GM23338 (cell line): ENCODE measurements at regions not wholly inside any gene's neighbourhood (a gene's known extent, or its start where the extent isn't known, plus 50 kb on each side); places are given as distances from the start of the nearest gene placed in this dataset.

Experiments
- ATAC-seq: fragments of 200-7000 bp; cut with Tn5 transposase; 3 replicates; pipeline ENCODE4 v1.9.1; 2020
- DNase-seq: peaks from one replicate; pipeline ENCODE4 v3.0.0-alpha.2; 2015; ENCODE audit warnings: low spot score
- H2AFZ ChIP-seq: fragments of 200-600 bp; sonication (generic); 2 replicates; pipeline ENCODE4 v1.8.0; 2016; ENCODE audit warnings: antibody characterized with exemption, mild to moderate bottlenecking, moderate library complexity
- H3F3A ChIP-seq: fragments of 200-600 bp; sonication (generic); replicated peaks from 2 replicates; pipeline ENCODE4 v1.8.0; 2017; ENCODE audit warnings: antibody characterized with exemption, mixed run types, low read depth
- H3K27ac ChIP-seq: fragments of 200-600 bp; sonication (generic); 2 replicates; pipeline ENCODE4 v1.6.1; 2016; ENCODE audit warnings: low read depth
- H3K27me3 ChIP-seq: fragments of 200-600 bp; sonication (generic); 2 replicates; pipeline ENCODE4 v1.8.0; 2016; ENCODE audit warnings: mild to moderate bottlenecking, mixed run types, moderate library complexity; ENCODE audit not compliant: insufficient read depth
- H3K36me3 ChIP-seq: fragments of 200-600 bp; sonication (generic); 2 replicates; pipeline ENCODE4 v1.8.0; 2016; ENCODE audit warnings: mild to moderate bottlenecking; ENCODE audit not compliant: insufficient read depth
- H3K4me1 ChIP-seq: fragments of 200-600 bp; sonication (generic); 2 replicates; pipeline ENCODE4 v1.8.0; 2016; ENCODE audit warnings: mild to moderate bottlenecking, moderate library complexity; ENCODE audit not compliant: insufficient read depth
- H3K4me2 ChIP-seq: fragments of 200-600 bp; sonication (generic); 2 replicates; pipeline ENCODE4 v1.7.1; 2017; ENCODE audit warnings: mixed run types
- H3K4me3 ChIP-seq: fragments of 200-600 bp; sonication (generic); 2 replicates; pipeline ENCODE4 v1.6.1; 2016; ENCODE audit warnings: mixed run types
- H3K79me2 ChIP-seq: fragments of 200-600 bp; sonication (generic); replicated peaks from 2 replicates; pipeline ENCODE4 v1.8.0; 2017; ENCODE audit warnings: mild to moderate bottlenecking; ENCODE audit not compliant: insufficient read depth
- H3K9me2 ChIP-seq: fragments of 200-600 bp; sonication (generic); 2 replicates; pipeline ENCODE4 v1.8.0; 2017; ENCODE audit not compliant: insufficient read depth
- H4K20me1 ChIP-seq: fragments of 200-600 bp; sonication (generic); replicated peaks from 2 replicates; pipeline ENCODE4 v1.8.0; 2017; ENCODE audit warnings: mild to moderate bottlenecking; ENCODE audit not compliant: insufficient read depth
- H3K27ac Mint-ChIP-seq: 2 replicates; pipeline ENCODE4 v1.8.0; 2020; ENCODE audit warnings: inconsistent platforms, mild to moderate bottlenecking, moderate library complexity, mixed read lengths
- H3K27me3 Mint-ChIP-seq: 3 replicates; pipeline ENCODE4 v1.8.0; 2022; ENCODE audit warnings: low read depth, mild to moderate bottlenecking, moderate library complexity, mixed read lengths, inconsistent platforms; ENCODE audit not compliant: insufficient read depth, poor library complexity
- H3K36me3 Mint-ChIP-seq: 3 replicates; pipeline ENCODE4 v1.8.0; 2021; ENCODE audit warnings: low read depth, mild to moderate bottlenecking, inconsistent platforms, moderate library complexity, mixed read lengths
- H3K4me1 Mint-ChIP-seq: 3 replicates; pipeline ENCODE4 v1.8.0; 2020; ENCODE audit warnings: mild to moderate bottlenecking, inconsistent platforms, mixed read lengths
- H3K4me3 Mint-ChIP-seq: 3 replicates; pipeline ENCODE4 v1.8.0; 2021; ENCODE audit warnings: moderate library complexity, mild to moderate bottlenecking, inconsistent platforms, mixed read lengths
- H3K9me3 Mint-ChIP-seq: 3 replicates; pipeline ENCODE4 v1.8.0; 2020; ENCODE audit warnings: moderate library complexity, mild to moderate bottlenecking, inconsistent platforms, mixed read lengths
- CREB1 ChIP-seq: fragments of 250-450 bp; sonication (Bioruptor Pico); IDR thresholded peaks from 2 replicates; pipeline ENCODE4 v1.5.0; 2020; ENCODE audit warnings: low read depth, mild to moderate bottlenecking, moderate library complexity
- CTCF ChIP-seq, 2 experiments: fragments of 200-600 bp in 1 of 2; sonication (generic) in 1 of 2; conservative IDR thresholded peaks; 2 replicates each; pipeline versions ENCODE4 v1.5.1 to v1.6.1; 2016 to 2017; ENCODE audit warnings: antibody characterized with exemption in 2 of 2, low read depth in 2 of 2, mild to moderate bottlenecking in 2 of 2, moderate library complexity in 1 of 2
- ETS1 ChIP-seq: IDR thresholded peaks from 2 replicates; pipeline ENCODE4 v1.6.1; 2016; ENCODE audit warnings: antibody characterized with exemption
- EZH2 ChIP-seq: fragments of 200-600 bp; sonication (generic); IDR thresholded peaks from one replicate; pipeline ENCODE4 v1.8.0; 2017; ENCODE audit warnings: antibody characterized with exemption, mild to moderate bottlenecking, low read depth; ENCODE audit not compliant: unreplicated experiment
- JUNB ChIP-seq: IDR thresholded peaks from one replicate; pipeline ENCODE4 v1.6.1; 2016; ENCODE audit warnings: antibody characterized with exemption; ENCODE audit not compliant: unreplicated experiment
- REST ChIP-seq: IDR thresholded peaks from one replicate; pipeline ENCODE4 v1.6.1; 2018; ENCODE audit warnings: antibody characterized with exemption; ENCODE audit not compliant: unreplicated experiment
- STAT1 ChIP-seq: IDR thresholded peaks from one replicate; pipeline ENCODE4 v1.6.1; 2016; ENCODE audit warnings: antibody characterized with exemption; ENCODE audit not compliant: unreplicated experiment
- ZNF114 ChIP-seq: fragments of 250-450 bp; sonication (Bioruptor Pico); IDR thresholded peaks from 2 replicates; pipeline ENCODE4 v1.5.0; 2020; ENCODE audit warnings: mild to moderate bottlenecking, moderate library complexity

- TF ChIP-seq ZNF114 (CRISPR knock-in tag) = no peak
- TF ChIP-seq REST = no peak
- no peak for TF ChIP-seq CREB1 (CRISPR knock-in tag)
- no peak for TF ChIP-seq JUNB
- no peak for TF ChIP-seq EZH2
- TF ChIP-seq ETS1 = no peak
Measured at GRCh38 chr2:19574778-19575260, 216.4 kb upstream of the OSR1 start (continued).

GRCh38 chr2:19573784-19574183 lies 215.4 kb upstream of the OSR1 start:
- DNase-seq (peak; percentile 9), ATAC-seq (peak; percentile 72)
- Histone ChIP-seq H4K20me1 (no peaks in the 10 kb centered on the region), H3K79me2 (no peaks in the 10 kb centered on the region), H3K9me2 (no peaks in the 10 kb centered on the region; the same call in 1 of the 2 replicates), H2AFZ (no peak overlapping the region), H3F3A (no peaks in the 10 kb centered on the region), H3K4me1 (0 out of 2 replicates have a peak, but pooled peaks cover 4% of the 10 kb centered on the region), H3K4me3 (no peak overlapping the region), H3K4me2 (no peak overlapping the region), H3K27me3 (no peaks in the 10 kb centered on the region), H3K36me3 (no peaks in the 10 kb centered on the region), H3K27ac (no peak overlapping the region)
- Mint-ChIP-seq H3K4me1 (peaks cover 13% of the 10 kb centered on the region; the same call in 2 of the 3 replicates), H3K9me3 (no peaks in the 10 kb centered on the region), H3K27ac (no peak overlapping the region), H3K36me3 (no peaks in the 10 kb centered on the region), H3K27me3 (peaks cover 2% of the 10 kb centered on the region), H3K4me3 (no peak overlapping the region)
- no peak for TF ChIP-seq EZH2
- TF ChIP-seq REST = no peak
- TF ChIP-seq ZNF114 (CRISPR knock-in tag) = no peak
- no peak for TF ChIP-seq ETS1
- 0 out of 4 replicates have a peak, but pooled peaks of 1 of the 2 experiments have one; percentile 7 for TF ChIP-seq CTCF (conservative IDR thresholded peaks at IDR 0.05; ENCODE audit: low read depth in 2 of 2)
- TF ChIP-seq CREB1 (CRISPR knock-in tag) = no peak
- no peak for TF ChIP-seq STAT1
